Skin of body (tissue), 1 donor: ENCODE measurements at regions not wholly inside any gene's neighbourhood (a gene's known extent, or its start where the extent isn't known, plus 50 kb on each side); places are given as distances from the start of the nearest gene placed in this dataset.

Experiments
- DNase-seq: peaks from one replicate; lab custom pipeline; 2025; lab: John Stamatoyannopoulos, UW

DNA sequence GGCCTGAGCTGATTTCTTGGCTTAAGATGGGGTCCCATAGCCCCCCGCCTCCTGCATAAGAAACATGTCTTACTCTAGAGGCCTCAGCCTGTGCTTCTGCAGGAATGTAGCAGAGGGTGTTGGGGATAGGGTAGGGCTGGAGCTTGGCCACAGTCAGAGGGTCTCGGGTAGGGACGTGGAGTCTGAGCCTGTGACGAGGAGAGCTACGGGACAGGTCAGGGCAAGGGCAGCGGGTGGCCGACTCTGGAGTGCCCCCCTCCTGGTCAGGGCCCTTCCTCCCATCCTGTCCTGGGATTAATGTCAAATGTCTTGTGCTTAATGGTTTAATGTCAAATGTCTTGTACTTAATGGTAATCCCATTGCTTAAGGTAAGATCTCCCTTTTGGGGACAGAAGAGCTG, 130.4 kb downstream of the GLI2 start:
- DNase-seq = no peak

DNA sequence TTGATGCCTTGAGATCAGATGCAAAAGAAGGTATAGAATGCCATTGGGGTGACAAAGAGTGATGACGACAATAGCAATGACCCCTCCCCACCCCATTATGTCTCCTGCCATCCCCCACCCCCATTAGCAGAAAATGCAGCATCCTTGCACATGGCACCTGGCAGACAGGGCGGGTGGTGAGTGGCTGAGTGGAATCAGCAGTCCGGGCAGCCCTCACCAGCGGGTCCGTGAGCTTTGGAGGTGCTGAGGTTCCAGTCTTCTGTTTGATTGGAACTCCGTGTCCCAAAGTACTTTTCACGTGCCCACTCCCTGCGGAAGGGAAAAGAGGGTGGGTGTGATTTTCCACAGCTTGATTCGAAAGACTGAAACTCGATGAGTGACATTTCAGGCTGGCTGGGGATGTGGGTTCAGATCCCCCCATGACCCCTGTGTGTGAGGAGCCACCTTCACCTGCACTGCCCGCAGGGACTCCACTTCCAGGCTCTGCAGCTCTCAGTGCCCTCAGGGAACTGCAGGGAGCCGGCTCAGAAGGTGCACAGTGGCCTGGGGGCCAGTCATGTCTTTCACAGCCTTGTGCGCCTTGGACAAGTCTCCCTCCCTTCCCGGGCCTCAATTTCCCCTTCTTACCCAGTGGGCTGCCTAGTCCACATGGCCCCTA, 130.9 kb downstream of the GLI2 start:
- no peak for DNase-seq

DNA sequence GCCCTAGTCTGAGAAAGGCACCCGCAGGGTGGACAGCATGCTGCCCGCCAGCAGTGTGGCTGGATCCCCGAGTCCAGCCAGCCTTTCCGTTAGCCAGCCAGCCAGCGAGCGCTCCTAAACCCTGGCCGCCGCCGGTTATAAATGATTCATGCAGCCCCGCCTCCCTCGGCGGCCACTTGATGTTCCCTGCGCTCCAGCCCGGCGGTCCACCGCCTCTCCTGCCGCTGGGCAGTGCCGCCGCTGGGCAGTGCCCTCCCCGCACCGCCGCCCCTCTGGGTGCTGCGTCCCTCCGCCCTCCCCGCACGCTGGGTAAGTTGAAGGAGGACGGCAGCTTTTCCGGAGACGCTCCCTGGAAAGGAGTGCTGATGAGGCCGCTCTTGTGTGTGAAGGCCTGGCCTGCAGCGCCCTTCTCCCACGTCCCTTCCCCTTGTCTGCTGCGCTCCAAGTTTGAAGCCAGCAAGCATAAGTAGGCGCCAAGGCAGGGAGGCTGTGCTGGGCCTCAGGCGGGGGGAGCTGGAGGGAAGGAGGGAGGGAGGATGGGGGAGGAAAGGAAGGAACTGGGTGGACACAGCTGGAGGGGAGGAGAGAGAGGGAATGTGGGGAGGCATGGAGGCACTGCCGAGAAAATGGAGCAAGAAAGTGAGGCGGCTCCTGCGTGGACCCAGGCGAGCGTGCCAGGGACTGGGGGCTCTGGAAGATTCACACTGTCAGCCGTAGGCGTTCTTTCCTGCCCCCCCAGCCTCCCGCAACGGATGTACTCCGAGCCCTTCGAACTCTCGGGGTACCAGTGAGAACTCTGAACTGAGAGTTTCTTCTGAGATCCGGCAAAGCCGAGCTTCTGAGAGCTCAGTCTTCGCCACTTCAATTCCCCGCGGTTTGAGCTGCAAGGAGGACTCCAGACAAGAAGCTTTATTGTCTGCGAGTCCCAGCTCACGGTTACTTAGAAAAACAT, 131.9 kb downstream of the GLI2 start:
- peak; percentile 89 for DNase-seq

DNA sequence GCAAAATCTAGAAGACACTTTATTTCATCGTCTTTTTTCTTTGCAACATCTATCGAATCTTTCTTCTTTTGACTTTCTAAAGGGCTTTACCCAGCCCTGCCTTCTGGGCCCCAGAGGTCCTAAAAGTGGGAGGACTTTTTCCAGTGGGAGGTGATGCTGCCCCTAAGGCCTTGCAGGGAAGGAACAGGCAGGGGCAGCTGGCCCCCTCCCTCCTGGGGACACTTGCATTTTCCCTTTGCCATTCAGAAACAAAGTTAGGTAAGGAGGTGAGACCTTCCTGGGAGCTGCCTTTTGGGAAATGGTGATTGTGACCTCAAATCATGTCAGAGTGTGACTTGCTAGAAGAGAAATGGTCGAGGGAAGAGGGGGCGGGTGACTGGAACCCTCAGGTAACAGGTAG, 132.7 kb downstream of the GLI2 start:
- no peak for DNase-seq

GRCh38 chr2:120869036-120869729, 133.5 kb downstream of the GLI2 start:
- no peak for DNase-seq

DNA sequence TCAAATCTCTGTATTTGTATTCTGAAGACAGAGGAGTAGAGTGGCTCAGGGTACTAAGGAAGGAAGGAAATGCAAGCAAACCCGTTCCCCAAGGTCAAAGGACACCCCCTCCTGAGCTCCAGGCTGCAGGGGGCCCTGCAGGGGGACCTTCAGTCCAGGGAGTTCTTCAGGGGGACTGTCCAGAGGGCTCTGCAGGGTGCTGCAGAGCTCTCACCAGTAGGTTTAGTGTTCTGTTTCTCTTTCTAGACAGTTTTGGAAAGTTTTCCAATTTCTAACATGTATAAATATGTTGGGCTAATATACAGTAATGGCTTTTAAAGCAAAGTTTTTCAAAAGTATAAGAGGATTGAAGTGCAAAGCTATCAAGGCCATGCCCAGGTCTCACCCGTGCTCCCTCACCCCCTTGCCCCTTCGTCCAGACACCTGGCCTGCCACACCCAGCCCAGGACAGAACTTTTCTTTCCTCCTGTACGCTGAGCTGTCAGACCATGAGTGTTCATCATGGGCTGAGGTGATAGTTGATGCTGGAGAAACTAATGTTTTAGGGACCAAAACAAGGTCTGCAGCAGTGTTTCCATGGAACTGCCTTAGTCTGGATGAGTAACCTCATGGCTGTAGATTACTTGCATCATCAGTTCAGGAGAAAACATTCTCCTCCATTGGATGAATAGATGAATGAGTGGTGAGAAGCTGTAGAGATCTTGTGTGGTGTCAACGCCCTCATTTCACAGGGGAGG, 134.2 kb downstream of the GLI2 start:
- DNase-seq = no peak

- no peak for DNase-seq
These were observed 134.8 kb downstream of the GLI2 start for GRCh38 chr2:120870467-120870788.

- no peak for DNase-seq
These were observed 135.5 kb downstream of the GLI2 start for GRCh38 chr2:120871016-120871635.

- DNase-seq = no peak
These were observed 136.4 kb downstream of the GLI2 start for GRCh38 chr2:120871881-120872620.

DNA sequence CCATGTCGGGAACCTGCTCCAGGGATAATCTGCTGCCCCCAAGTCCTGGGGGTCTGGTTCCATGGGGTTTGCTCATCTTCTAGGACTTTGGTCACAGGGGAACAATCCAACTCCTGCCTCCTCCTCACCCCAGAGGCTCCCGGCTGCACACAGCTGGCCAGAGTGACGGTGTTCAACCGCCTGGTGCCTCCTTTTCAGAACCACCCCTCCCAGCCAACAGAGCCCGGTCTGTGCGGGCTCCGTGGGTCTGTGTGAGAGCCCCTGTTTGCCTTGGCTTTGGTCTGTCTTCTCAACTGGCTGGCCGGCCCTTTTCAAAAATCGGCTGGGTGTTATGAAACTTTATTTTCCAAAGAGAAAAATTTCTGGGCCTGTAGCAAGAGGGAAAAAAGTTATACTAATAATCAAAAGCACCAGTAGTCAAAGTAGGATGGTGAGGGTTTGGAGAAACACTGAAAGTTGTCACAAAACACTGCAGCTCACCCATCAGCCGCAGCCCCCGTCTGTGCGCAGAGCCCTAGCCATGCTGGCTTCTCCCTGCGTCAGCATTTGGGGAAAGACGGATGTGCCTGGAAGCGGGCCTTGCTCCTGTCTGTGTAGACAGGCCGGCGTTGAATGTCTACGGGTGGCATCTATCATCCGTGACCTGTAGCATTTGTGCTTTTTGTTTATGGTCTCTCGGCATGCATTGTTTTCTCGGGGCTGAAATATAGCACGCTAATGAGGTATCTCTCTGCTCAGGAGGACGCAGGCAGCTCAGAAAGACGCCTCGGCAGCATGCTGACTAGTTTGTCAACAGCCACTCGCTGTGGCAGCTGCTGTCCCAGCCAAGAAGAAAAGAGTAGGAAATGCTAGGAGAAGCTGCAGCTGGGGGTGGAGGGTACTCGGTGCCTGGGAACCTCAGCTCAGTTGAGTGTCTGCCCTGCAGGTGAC, 138.6 kb downstream of the GLI2 start:
- no peak for DNase-seq

- no peak for DNase-seq
These were observed 139.2 kb downstream of the GLI2 start for GRCh38 chr2:120874888-120875275.

GRCh38 chr2:120875431-120875830, 139.8 kb downstream of the GLI2 start:
- DNase-seq = peak; percentile 69

GRCh38 chr2:120876526-120877280, 141.0 kb downstream of the GLI2 start:
- DNase-seq = no peak

- DNase-seq = no peak
These were observed 141.7 kb downstream of the GLI2 start for GRCh38 chr2:120877409-120877808.

DNA sequence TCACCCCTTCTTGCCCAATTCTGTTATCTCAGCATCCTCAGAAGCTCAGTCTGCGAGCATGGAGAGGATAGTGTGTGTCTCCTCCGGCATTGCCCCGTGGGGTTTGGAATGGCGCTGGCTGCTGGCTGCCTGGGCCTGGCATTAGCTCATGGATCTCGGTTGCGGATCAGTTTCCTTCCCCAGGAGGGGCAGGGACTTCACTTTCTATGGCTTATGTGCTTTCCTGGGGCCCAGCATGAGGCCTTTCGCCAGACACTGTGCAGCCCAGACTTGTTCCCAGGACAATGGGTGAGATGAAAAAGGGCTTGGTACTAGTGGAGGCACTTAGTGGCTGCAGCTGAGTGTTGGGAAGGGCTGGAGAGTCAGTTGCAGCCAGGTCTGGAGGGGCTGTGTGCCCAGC, 143.3 kb downstream of the GLI2 start:
- no peak for DNase-seq

GRCh38 chr2:120879431-120880295, 144.0 kb downstream of the GLI2 start:
- no peak for DNase-seq

DNA sequence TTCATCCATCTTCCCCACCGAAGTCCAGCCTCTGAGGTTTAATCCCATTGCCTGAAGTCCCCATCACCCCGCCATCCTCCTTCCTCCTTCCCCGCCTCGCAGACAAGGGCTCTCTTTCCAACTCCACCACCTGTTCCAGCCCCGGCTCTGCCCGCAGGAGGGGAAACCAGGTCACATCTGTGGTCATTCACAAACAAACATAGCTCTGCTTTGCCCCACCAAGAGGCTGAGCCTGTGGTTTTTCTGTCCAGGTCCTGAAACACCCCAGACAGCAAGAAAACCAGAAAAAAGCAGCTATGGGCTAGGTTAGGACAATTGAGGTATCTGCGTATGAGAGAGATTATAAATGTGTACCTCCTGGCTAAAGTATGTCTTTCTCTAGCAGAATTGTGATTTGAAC, 144.7 kb downstream of the GLI2 start:
- no peak for DNase-seq
